ENCODE measurements at regions not wholly inside any gene's neighbourhood (a gene's known extent, or its start where the extent isn't known, plus 50 kb on each side); places are given as distances from the start of the nearest gene placed in this dataset.

DNA sequence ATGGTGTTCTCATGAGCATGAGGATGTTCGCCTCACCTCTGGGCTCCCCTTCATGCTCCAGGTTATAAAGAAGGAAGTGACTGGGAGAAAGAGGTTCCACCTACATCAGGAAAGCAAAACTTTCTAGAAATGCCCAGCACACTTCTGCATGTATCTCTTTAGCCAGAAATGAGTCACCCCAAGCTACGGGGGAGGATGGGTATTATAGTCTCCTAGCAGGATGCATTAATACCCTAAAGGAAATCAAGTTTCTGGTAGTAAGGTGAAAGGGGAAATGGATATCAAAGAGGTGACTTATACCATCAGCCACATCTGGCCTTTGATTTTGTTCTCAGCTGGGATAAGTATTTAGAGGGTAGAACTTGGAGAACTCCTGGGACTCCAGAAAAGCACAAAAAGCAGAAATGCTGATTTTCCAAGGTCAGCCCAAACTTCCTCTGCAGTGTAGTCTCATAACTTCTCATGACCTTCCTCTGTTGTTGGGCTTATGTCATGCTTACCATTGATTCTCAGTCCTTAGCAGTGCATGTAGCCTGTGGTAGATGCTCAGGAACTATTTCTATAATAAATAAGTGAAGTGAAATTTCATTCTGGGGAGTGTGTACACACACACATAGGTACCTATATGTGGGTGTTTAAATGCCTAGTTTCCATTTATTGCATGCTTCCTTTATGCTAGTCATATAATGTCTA is 209.4 kb upstream of the CRY1 start:
- H3K4ac ChIP-seq (ENCODE audit: low read depth, low read length): no peak overlapping the region
- no peaks in the 10 kb centered on the region for H3K27me3 ChIP-seq (ENCODE audit: insufficient read depth, low read length)
- no peaks in the 10 kb centered on the region for H3K79me1 ChIP-seq (ENCODE audit: insufficient read depth, low read depth, low read length, poor library complexity, severe bottlenecking)
- H4K5ac ChIP-seq (ENCODE audit: insufficient read length, low read depth, low read length): no peak overlapping the region
- peaks cover 14 to 22% of the 10 kb centered on the region in 2 experiments for H3K4me1 Mint-ChIP-seq
- no peak overlapping the region for H3K4me3 Mint-ChIP-seq
- no peak overlapping the region for H2BK15ac ChIP-seq (ENCODE audit: low read depth, low read length)
- no peak overlapping the region for H2AK5ac ChIP-seq (ENCODE audit: insufficient read length, low read length)
- H3K9me3 Mint-ChIP-seq: no peaks in the 10 kb centered on the region
- H3K4me1 ChIP-seq (ENCODE audit: insufficient read depth, low read length): 0 out of 2 replicates have a peak, but pooled peaks cover 2% of the 10 kb centered on the region
- TF ChIP-seq, protein P1, sequence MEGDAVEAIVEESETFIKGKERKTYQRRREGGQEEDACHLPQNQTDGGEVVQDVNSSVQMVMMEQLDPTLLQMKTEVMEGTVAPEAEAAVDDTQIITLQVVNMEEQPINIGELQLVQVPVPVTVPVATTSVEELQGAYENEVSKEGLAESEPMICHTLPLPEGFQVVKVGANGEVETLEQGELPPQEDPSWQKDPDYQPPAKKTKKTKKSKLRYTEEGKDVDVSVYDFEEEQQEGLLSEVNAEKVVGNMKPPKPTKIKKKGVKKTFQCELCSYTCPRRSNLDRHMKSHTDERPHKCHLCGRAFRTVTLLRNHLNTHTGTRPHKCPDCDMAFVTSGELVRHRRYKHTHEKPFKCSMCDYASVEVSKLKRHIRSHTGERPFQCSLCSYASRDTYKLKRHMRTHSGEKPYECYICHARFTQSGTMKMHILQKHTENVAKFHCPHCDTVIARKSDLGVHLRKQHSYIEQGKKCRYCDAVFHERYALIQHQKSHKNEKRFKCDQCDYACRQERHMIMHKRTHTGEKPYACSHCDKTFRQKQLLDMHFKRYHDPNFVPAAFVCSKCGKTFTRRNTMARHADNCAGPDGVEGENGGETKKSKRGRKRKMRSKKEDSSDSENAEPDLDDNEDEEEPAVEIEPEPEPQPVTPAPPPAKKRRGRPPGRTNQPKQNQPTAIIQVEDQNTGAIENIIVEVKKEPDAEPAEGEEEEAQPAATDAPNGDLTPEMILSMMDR (conservative IDR thresholded peaks at IDR 0.05): no peak
- no peak overlapping the region for H3K23ac ChIP-seq (ENCODE audit: insufficient read length, low read depth, low read length)
- no peak overlapping the region for H3T11ph ChIP-seq (ENCODE audit: low read length)
- no peaks in the 10 kb centered on the region for H3K79me2 ChIP-seq (ENCODE audit: insufficient read depth, low read length)
- H4K20me1 ChIP-seq (ENCODE audit: control insufficient read depth, insufficient read depth, insufficient read length): no peaks in the 10 kb centered on the region
- no peaks in the 10 kb centered on the region for H3K23me2 ChIP-seq (ENCODE audit: insufficient read length, low read depth, low read length, poor library complexity, severe bottlenecking)
- H3K27ac ChIP-seq (ENCODE audit: insufficient read length, low read depth, low read length): no peak overlapping the region
- H3K36me3 Mint-ChIP-seq (ENCODE audit: insufficient read depth in 1 of 3, low read depth in 3 of 3): no peaks in the 10 kb centered on the region; a peak in 2 of 7 replicates
- no peaks in the 10 kb centered on the region for H3K9me3 ChIP-seq (ENCODE audit: control insufficient read depth, low read depth, low read length)
- no peak overlapping the region for H3K4me2 ChIP-seq (ENCODE audit: insufficient read depth, insufficient read length, low read length)
- H3K27me3 Mint-ChIP-seq (ENCODE audit: low read depth): peaks cover 3% of the 10 kb centered on the region; the same call in 1 of the 2 replicates
- H3K18ac ChIP-seq (ENCODE audit: insufficient read length, low read depth, low read length): no peak overlapping the region
- no peak overlapping the region for H2AFZ ChIP-seq (ENCODE audit: low read length)
- no peak overlapping the region for H3K27ac Mint-ChIP-seq
- DNase-seq: no peak
- H4K91ac ChIP-seq (ENCODE audit: insufficient read length, low read depth, low read length): no peak overlapping the region
- H2BK20ac ChIP-seq (ENCODE audit: low read depth, low read length, poor library complexity, severe bottlenecking): no peak overlapping the region
- H2BK120ac ChIP-seq (ENCODE audit: low read depth, low read length, poor library complexity, severe bottlenecking): no peak overlapping the region
- WGBS (ENCODE audit: extremely low coverage, insufficient read length, low lambda C conversion rate): no CpG with 5 or more reads among the region's 2 CpGs
- no peak overlapping the region for H2BK12ac ChIP-seq (ENCODE audit: insufficient read length, low read depth, low read length)
- no peak overlapping the region for H4K8ac ChIP-seq (replicated peaks; ENCODE audit: insufficient read length, low read depth, low read length)
- no peak overlapping the region for H3K9ac ChIP-seq (ENCODE audit: extremely low read depth, insufficient read length, low read length)
- H3K14ac ChIP-seq (ENCODE audit: insufficient read depth, low read length): no peak overlapping the region
- no peak overlapping the region for H3K56ac ChIP-seq (ENCODE audit: insufficient read length, low read depth, low read length)
- H2BK5ac ChIP-seq (ENCODE audit: insufficient read length, low read length): no peak overlapping the region

All from H9 (cell line).